GM12878 (cell line): ENCODE measurements at regions not wholly inside any gene's neighbourhood (a gene's known extent, or its start where the extent isn't known, plus 50 kb on each side); places are given as distances from the start of the nearest gene placed in this dataset.

Experiments used
- ATF7 ChIP-seq: fragments of 450-650 bp; IDR thresholded peaks from 2 replicates; pipeline ENCODE4 v1.6.1; 2016; ENCODE audit warnings: low read depth, mild to moderate bottlenecking
- CBFB ChIP-seq: IDR thresholded peaks from 2 replicates; pipeline ENCODE4 v1.6.1; 2016; ENCODE audit warnings: antibody characterized with exemption, low read depth
- CHD4 ChIP-seq: fragments of 200-600 bp; sonication (generic); IDR thresholded peaks from 2 replicates; pipeline ENCODE4 v1.6.1; 2016; ENCODE audit warnings: mild to moderate bottlenecking
- CREB1 ChIP-seq: IDR thresholded peaks from 2 replicates; pipeline ENCODE4 v1.6.1; 2012; ENCODE audit warnings: low read depth, mild to moderate bottlenecking, inconsistent platforms
- E2F8 ChIP-seq: fragments of 450-650 bp; IDR thresholded peaks from 2 replicates; pipeline ENCODE4 v1.6.1; 2018; ENCODE audit warnings: mild to moderate bottlenecking, low read depth, moderate library complexity; ENCODE audit not compliant: partially characterized antibody
- FOXK2 ChIP-seq: fragments of 450-650 bp; IDR thresholded peaks from 2 replicates; pipeline ENCODE4 v1.6.1; 2017; ENCODE audit warnings: mild to moderate bottlenecking, moderate library complexity
- HDAC2 ChIP-seq: fragments of 200-600 bp; sonication (generic); IDR thresholded peaks from 2 replicates; pipeline ENCODE4 v1.6.1; 2017
- IKZF1 ChIP-seq: fragments of 450-650 bp; conservative IDR thresholded peaks from 2 replicates; pipeline ENCODE4 v1.6.1; 2017; ENCODE audit warnings: antibody characterized with exemption, mild to moderate bottlenecking
- IRF3 ChIP-seq: fragments of 450-650 bp; IDR thresholded peaks from 2 replicates; pipeline ENCODE4 v1.6.1; 2014; ENCODE audit warnings: mild to moderate bottlenecking
- KDM1A ChIP-seq: fragments of 200-600 bp; sonication (generic); IDR thresholded peaks from 2 replicates; pipeline ENCODE4 v1.6.1; 2016; ENCODE audit warnings: borderline replicate concordance
- RAD21 ChIP-seq: IDR thresholded peaks from 2 replicates; pipeline ENCODE4 v1.6.1; 2011; ENCODE audit warnings: mild to moderate bottlenecking, low read depth, low read length, moderate library complexity; ENCODE audit not compliant: insufficient read depth
- RCOR1 ChIP-seq: conservative IDR thresholded peaks from 2 replicates; pipeline ENCODE4 v1.6.1; 2012; ENCODE audit warnings: low read depth, low read length, improper control_type of control experiment
- SMC3 ChIP-seq: IDR thresholded peaks from 2 replicates; pipeline ENCODE4 v1.6.1; 2011; ENCODE audit warnings: low read length, improper control_type of control experiment, borderline replicate concordance
- SP1 ChIP-seq: IDR thresholded peaks from one replicate; pipeline ENCODE4 v1.6.1; 2011; ENCODE audit warnings: low read depth, low read length
- SUZ12 ChIP-seq: fragments of 200-600 bp; sonication (generic); IDR thresholded peaks from one replicate; pipeline ENCODE4 v1.6.1; 2018; ENCODE audit warnings: antibody characterized with exemption, mild to moderate bottlenecking; ENCODE audit not compliant: unreplicated experiment
- WRNIP1 ChIP-seq: IDR thresholded peaks from 2 replicates; pipeline ENCODE4 v1.6.1; 2011; ENCODE audit warnings: low read depth, low read length, improper control_type of control experiment, borderline replicate concordance
- TF ChIP-seq, protein P1 (sequence below): fragments of 450-650 bp; IDR thresholded peaks from 2 replicates; pipeline ENCODE4 v1.6.1; 2017; ENCODE audit warnings: mild to moderate bottlenecking, low read depth, inconsistent platforms; ENCODE audit not compliant: poor library complexity, severe bottlenecking
- TF ChIP-seq, protein P2 (sequence below): IDR thresholded peaks from 2 replicates; pipeline ENCODE4 v1.6.1; 2012; ENCODE audit warnings: low read depth, low read length, improper control_type of control experiment

DNA sequence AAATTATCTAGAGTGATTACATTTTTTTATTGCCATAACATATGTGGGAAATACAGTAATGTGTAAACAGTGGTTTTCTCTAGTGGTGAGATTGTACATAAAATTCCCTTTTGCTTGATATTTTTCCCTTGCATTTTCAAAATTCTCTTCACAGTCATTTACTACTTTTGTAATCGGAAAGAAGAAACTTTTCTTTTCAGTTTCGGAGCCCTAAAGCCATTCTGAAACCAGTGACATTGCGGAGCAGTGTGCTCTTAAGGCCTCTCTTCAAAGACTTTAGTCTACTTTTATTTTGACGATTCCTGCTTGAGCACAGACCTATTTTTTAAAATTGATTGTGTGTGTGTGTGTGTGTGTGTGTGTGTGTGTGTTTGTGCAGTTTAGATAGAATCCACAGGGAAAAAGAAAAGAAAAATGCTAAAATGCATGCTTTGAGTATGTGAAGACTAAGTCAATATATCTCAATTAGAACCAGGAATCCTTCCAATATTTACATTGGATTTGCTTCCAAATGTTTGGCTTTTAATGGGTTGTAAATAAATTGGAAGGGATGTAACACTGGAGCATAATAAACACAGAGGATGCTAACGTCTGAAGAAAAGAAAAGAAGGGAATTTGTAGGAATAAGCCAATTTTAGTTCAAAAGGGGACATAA lies 357.4 kb downstream of the RND3 start (continued):
- TF ChIP-seq, protein P1, sequence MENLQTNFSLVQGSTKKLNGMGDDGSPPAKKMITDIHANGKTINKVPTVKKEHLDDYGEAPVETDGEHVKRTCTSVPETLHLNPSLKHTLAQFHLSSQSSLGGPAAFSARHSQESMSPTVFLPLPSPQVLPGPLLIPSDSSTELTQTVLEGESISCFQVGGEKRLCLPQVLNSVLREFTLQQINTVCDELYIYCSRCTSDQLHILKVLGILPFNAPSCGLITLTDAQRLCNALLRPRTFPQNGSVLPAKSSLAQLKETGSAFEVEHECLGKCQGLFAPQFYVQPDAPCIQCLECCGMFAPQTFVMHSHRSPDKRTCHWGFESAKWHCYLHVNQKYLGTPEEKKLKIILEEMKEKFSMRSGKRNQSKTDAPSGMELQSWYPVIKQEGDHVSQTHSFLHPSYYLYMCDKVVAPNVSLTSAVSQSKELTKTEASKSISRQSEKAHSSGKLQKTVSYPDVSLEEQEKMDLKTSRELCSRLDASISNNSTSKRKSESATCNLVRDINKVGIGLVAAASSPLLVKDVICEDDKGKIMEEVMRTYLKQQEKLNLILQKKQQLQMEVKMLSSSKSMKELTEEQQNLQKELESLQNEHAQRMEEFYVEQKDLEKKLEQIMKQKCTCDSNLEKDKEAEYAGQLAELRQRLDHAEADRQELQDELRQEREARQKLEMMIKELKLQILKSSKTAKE: no peak
- TF ChIP-seq CBFB (no peak), CHD4 (no peak), SMC3 (no peak), SUZ12 (no peak), IRF3 (no peak), ATF7 (peak; percentile 45), E2F8 (no peak), RAD21 (no peak), RCOR1 (no peak), FOXK2 (no peak), WRNIP1 (no peak), CREB1 (no peak), IKZF1 (0 out of 2 replicates have a peak, but pooled peaks have one; percentile 15), SP1 (no peak), HDAC2 (no peak), KDM1A (no peak)
- TF ChIP-seq, protein P2, sequence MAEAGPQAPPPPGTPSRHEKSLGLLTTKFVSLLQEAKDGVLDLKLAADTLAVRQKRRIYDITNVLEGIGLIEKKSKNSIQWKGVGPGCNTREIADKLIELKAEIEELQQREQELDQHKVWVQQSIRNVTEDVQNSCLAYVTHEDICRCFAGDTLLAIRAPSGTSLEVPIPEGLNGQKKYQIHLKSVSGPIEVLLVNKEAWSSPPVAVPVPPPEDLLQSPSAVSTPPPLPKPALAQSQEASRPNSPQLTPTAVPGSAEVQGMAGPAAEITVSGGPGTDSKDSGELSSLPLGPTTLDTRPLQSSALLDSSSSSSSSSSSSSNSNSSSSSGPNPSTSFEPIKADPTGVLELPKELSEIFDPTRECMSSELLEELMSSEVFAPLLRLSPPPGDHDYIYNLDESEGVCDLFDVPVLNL: no peak
- TF ChIP-seq, all 136 proteins: peak for 5
